Left renal pelvis (tissue), 4 donors: ENCODE measurements at regions not wholly inside any gene's neighbourhood (a gene's known extent, or its start where the extent isn't known, plus 50 kb on each side); places are given as distances from the start of the nearest gene placed in this dataset.
"Not testable (repeated sequence)": the region's sequence is repeated elsewhere in the genome, so short reads cannot be mapped to it uniquely, and the experiment has no call there.

Source experiments
- DNase-seq, 4 donors: peaks; one replicate each; pipeline ENCODE4 v3.0.0-alpha.2; 2013; ENCODE audit warnings: low read depth in 4 of 4, low spot score in 3 of 4

- DNase-seq = not testable (repeated sequence)
These were observed 82.7 kb downstream of the TFRC start for GRCh38 chr3:195999176-195999575.

GRCh38 chr3:195996314-195996713 is 85.6 kb downstream of the TFRC start:
- DNase-seq = not testable (repeated sequence)

- not testable (repeated sequence) for DNase-seq
These were observed 86.0 kb upstream of the TNK2 start for GRCh38 chr3:195994343-195994742.

- not testable (repeated sequence) for DNase-seq
These were observed 85.3 kb upstream of the TNK2 start for GRCh38 chr3:195993671-195994070.

GRCh38 chr3:195992956-195993595 is 84.7 kb upstream of the TNK2 start:
- DNase-seq = not testable (repeated sequence)

- DNase-seq = not testable (repeated sequence)
These were observed 83.6 kb upstream of the TNK2 start for GRCh38 chr3:195991986-195992385.

- not testable (repeated sequence) for DNase-seq
These were observed 82.9 kb upstream of the TNK2 start for GRCh38 chr3:195991243-195991642.

GRCh38 chr3:195990841-195991174 is 82.5 kb upstream of the TNK2 start:
- not testable (repeated sequence) for DNase-seq

- peak in 3 of 4 donors; percentile 54 to 84 (median 78) for DNase-seq
These were observed 81.8 kb upstream of the TNK2 start for GRCh38 chr3:195989921-195990840.

- not testable (repeated sequence) for DNase-seq
These were observed 81.0 kb upstream of the TNK2 start for GRCh38 chr3:195989197-195989920.

GRCh38 chr3:195988764-195989163 is 80.4 kb upstream of the TNK2 start:
- DNase-seq = not testable (repeated sequence)

GRCh38 chr3:195987001-195987400 is 78.7 kb upstream of the TNK2 start:
- DNase-seq = not testable (repeated sequence)

- DNase-seq = not testable (repeated sequence)
These were observed 78.2 kb upstream of the TNK2 start for GRCh38 chr3:195986576-195986975.

GRCh38 chr3:195985348-195985920 is 77.1 kb upstream of the TNK2 start:
- not testable (repeated sequence) for DNase-seq

GRCh38 chr3:195984392-195985030 is 76.2 kb upstream of the TNK2 start:
- DNase-seq = not testable (repeated sequence)

GRCh38 chr3:195983880-195984279 is 75.5 kb upstream of the TNK2 start:
- DNase-seq = not testable (repeated sequence)

- not testable (repeated sequence) for DNase-seq
These were observed 74.4 kb upstream of the TNK2 start for GRCh38 chr3:195982754-195983153.

- DNase-seq = not testable (repeated sequence)
These were observed 73.4 kb upstream of the TNK2 start for GRCh38 chr3:195981778-195982177.

GRCh38 chr3:195979877-195980276 is 71.5 kb upstream of the TNK2 start:
- DNase-seq = not testable (repeated sequence)

- DNase-seq = not testable (repeated sequence)
These were observed 70.2 kb upstream of the TNK2 start for GRCh38 chr3:195978585-195978984.
